ENCODE measurements at regions not wholly inside any gene's neighbourhood (a gene's known extent, or its start where the extent isn't known, plus 50 kb on each side); places are given as distances from the start of the nearest gene placed in this dataset.
"Not testable (repeated sequence)": the region's sequence is repeated elsewhere in the genome, so short reads cannot be mapped to it uniquely, and the experiment has no call there.

DNA sequence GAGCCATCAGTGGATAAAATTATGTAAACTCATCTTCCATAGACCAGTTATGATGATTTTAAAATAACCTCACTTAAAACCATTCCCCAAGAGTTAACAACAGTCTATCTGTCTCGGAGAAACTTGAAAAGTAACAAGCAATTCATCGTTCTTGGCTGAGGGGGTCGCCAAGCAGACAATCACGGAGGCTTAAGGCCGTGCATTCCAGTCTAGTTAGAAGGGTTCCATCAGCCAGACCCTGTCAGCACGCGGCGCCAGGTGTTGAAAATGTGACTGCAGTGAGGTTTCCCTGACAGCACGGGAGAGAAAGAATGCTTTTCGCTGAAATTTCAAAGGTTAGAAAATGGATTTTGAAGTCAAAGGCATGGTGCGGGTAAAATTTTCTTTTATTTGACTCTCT lies 1025.0 kb upstream of the CELF2 start:
- ATAC-seq (no peak), DNase-seq (ENCODE audit: low spot score) (no peak)

DNA sequence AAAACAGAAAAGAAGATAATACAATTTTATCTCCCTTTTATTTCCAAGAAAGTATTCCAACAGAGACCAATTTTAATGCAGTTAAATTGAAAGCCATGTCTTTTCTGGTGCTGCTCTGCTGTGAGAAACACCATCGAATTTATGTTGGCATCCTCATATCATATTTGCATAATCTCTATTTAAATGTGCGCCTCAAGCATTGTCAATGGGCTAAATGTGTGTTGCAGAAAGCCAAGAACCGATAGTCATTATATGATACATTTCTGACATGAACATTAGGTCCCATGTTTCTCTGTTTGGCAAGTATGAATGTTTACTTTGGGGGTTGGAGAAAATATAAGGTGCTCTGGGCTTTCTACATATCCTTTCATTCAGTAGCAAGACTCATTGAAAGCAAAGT lies 1023.5 kb upstream of the CELF2 start:
- DNase-seq (ENCODE audit: low spot score) (no peak), ATAC-seq (no peak)

DNA sequence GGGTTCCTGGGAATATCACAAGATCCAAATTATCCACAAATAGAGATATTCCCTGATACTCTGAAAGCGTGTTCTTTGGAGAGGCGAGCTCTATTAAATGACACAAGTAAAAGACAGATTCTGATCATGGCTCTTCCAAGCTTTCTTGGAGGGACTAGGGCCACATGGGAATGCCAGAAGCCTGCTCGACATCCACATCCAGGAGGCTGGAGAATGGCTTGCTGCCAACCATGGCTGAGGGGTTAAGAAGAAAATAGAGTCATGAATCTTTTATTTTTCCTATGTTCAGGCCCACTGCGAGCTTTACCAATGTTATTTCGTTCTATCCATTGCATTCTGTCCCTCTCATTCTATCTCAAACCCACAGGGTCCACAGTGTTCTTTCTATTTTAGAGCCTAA lies 1018.0 kb upstream of the CELF2 start:
- ATAC-seq (no peak), DNase-seq (ENCODE audit: low spot score) (no peak)

- ATAC-seq (no peak), DNase-seq (ENCODE audit: low spot score) (no peak)
These were observed 1009.7 kb upstream of the CELF2 start for GRCh38 chr10:10007957-10008356.

DNA sequence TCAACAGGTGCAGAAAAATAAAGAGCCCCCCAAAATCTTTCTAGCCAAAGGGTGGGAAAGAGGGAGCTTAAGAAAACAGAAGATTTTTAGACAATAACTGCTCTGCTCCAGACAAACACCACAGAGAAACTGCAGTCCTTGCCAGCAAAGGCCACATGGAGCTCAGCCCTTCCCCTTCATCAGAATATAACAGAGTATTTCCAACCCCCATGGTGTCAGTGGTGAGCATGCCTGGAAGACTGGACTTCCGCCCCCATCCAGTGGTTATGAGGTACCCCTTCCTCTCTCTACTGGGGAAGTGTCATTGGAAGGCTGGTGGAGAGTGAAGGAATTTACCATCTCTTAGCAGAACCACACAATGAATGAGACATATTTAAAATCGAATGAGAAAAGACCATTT lies 1007.3 kb upstream of the CELF2 start:
- no peak for DNase-seq (ENCODE audit: low spot score)
- no peak for ATAC-seq

GRCh38 chr10:10014846-10015245 lies 1002.8 kb upstream of the CELF2 start:
- ATAC-seq (no peak), DNase-seq (ENCODE audit: low spot score) (no peak)

GRCh38 chr10:10017716-10018115 lies 1000.0 kb upstream of the CELF2 start:
- ATAC-seq = no peak
- no peak for DNase-seq (ENCODE audit: low spot score)

DNA sequence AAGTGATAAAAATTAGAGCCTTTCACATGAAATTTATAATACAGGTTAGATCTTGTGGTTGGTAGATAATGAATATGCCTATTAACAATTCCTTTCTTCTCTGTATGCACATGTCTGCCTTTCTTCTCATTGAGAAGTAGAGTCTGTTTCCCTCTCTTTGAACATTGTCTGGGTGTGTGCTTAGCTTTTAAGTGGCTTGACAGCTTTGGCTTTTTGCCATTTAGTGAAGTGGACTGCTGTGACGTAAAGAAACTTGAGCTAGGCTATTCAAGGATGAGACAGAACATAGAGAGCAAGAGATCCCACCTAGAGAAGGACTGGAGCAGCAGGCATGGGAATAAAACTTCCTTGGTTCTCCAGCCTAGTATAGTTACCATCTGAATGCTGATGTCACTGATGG lies 996.7 kb upstream of the CELF2 start:
- no peak for DNase-seq (ENCODE audit: low spot score)
- ATAC-seq = no peak

GRCh38 chr10:10032991-10033390 lies 984.7 kb upstream of the CELF2 start:
- no peak for ATAC-seq
- no peak for DNase-seq (ENCODE audit: low spot score)

DNA sequence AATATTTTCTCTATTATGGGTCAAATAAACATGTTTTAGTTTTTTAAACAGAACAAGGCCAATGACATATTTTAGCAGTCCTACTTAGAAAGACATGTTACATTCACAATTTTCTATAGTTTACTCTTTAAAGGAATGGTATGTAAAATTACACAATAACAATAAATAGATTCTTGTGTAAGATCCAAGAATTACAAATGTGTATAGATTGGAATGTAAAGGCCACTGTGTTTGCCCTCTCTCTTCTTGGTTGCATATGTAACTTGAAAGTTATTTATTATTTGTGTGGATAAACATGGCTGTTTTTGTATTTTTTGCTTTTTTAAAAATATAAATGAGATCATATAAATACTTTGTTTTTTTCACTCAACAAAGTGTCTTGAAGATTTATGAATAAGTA lies 979.3 kb upstream of the CELF2 start:
- ATAC-seq (no peak), DNase-seq (ENCODE audit: low spot score) (no peak)

DNA sequence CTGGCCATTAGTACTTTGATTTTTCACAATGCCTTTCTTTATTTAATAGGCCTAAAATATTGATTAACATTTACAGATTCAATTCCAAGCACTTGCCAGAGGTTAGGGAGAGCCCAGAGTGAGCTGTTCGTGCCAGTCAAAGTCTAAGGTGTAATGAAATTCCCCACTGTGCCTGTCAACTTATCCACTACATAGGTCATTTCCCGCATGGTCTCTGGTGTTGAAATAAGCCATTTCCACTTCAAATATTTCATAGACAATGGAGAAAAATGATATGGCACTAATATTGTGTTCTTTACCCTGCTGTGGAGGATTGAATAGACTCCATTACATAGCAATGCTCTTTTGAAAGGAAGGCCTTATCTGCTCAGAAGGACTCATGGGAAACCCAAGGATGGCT lies 978.1 kb upstream of the CELF2 start:
- DNase-seq (ENCODE audit: low spot score) = no peak
- no peak for ATAC-seq

DNA sequence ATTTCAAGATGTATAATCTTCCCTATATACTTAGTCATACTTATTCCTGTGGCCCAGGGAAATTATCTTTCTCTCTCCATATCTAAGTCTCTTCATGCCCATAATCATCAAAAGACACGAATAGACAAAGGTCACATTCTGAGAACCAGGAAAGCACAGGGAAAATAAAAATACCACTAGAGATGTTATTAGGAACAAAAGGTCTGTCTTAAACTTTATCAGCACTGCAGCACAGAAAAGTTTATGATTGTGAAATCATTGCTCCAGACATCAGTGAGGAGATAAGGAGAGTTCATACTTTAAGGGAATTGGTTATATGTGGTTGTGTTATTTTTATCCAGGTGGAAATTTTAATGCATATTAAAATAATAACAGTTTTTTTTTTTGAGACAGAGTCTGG lies 974.6 kb upstream of the CELF2 start:
- ATAC-seq (no peak), DNase-seq (ENCODE audit: low spot score) (no peak)

DNA sequence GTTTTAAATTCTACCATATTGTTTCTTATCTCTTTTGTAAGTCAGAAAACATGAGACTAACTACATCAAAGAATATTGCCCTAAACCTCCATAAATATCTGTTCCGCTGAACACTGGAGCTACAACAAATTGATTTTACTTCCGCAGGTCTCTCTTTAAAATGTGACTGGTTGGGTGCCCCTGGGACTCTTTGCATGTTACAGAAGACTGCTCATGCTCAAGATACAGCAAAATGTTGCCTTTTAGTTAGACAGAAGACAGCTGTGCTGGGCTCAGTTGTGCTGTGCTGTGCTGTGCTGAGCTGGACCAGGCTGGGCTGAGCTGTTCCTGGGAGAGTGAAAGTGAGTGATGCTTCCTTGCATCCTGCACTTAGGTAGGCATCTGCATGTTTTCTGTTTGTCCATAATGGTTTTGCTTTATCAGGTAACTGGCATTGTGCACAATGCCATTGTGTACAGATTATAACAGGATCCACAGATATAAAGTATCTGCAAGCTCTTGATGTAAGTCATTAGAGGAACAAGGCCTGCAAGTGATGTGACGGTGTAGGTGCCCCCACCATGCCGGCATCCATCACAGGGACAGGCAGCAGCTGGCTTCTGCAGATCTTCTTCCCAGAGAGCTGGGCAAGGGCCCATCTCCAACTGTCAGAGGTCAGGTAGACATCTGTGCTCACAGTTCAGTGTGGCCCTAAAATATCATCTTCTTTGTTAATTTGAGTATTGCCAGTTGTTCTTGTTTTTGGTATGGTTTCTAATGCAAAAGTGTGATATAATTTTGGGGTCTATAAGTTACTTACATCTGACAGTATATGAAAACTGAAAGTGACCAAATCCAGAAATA lies 972.5 kb upstream of the CELF2 start:
- DNase-seq (ENCODE audit: low spot score) = no peak
- ATAC-seq = no peak

DNA sequence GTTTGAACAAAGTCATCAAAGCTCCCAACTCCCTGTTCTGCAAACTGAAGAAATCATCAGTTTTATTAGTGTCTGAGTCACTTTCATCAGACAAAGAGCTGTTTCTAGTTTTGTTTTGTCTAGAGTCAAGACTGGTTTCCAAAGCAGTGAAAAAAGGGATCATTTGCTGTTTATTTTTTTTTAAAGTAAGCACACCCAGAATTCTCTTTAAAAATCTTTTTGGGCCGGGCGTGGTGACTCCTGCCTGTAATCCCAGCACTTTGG lies 972.0 kb upstream of the CELF2 start:
- DNase-seq (ENCODE audit: low spot score) = no peak

GRCh38 chr10:10047426-10047825 lies 970.2 kb upstream of the CELF2 start:
- ATAC-seq (no peak), DNase-seq (ENCODE audit: low spot score) (no peak)

More for the DNA sequence above, 972.0 kb upstream of the CELF2 start:
- no peak for ATAC-seq

DNA sequence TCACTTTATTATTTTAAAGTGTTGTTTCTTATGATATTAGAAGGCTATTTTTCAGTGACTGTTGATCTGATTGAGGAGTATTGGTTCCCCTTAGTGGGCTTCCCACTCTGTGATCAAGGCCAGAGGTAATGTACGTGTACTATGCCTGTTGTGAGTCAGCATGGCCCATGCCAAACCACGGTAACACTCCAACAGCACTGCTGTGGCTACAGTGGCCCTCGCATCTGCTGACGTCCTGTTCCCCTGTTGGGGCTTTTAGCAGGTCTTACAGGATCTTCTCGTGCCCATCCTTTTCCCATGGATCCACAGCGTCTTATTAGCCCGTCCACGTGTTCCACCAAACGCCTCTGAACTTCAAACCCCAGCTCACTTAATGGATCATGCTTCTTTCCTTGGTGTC lies 964.6 kb upstream of the CELF2 start:
- ATAC-seq (no peak), DNase-seq (ENCODE audit: low spot score) (no peak)

GRCh38 chr10:10054466-10054865 lies 963.2 kb upstream of the CELF2 start:
- DNase-seq (ENCODE audit: low spot score) = no peak
- no peak for ATAC-seq

DNA sequence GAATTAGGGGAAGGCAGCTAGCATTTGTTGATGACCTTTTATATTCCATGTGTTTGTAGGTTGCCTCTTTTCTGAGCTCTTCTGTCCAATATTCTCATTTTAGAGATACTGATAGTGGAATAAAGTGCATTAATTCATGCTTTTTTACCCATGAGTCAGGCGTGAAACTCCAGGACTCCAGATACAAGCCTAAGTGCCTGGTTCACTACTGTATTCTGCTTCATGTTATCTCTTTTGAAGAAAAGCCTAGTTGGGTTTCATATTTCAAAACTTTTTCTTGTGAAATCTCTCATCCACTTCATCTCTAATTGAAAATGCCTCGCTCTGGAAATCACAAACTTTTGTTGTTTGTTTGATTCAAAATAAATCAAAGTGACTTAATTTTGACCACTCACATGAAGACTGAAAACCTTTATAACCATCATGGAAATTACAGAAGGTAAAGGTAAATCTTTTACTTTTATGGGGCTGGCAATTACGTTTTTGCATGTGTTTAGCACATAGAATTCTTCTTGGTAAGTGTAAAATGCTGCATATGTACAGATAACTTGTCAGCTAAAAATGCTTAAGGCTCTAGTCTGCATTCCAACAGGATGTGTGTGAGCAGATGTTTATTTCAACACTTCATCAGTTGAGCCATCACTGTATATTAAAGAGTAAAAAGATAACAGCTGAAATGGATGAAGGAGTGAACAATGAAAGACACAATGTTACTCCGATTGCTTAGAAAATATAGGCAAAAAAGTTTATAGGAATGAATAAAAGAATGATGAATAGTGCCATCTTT lies 961.8 kb upstream of the CELF2 start:
- ATAC-seq (no peak), DNase-seq (ENCODE audit: low spot score) (no peak)

DNA sequence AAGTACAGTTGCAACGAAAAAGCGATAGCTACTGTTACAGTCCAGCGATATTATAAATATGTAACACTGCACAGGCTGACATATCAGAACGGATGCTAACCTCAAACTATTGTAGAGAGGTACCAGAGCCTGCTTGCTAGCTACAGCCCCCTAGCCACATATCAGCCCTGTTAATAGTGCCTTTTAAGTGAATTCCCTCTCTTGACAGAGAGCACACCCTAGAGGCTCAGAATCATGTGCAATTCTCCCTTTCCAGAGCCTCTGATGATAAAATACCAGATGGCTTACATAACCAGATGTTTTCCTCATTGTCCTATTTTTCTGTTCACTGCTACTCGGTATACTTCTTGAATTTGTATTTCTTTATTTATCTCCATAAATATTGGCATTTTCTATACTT lies 960.7 kb upstream of the CELF2 start:
- no peak for DNase-seq (ENCODE audit: low spot score)

GRCh38 chr10:10067644-10068043 lies 950.0 kb upstream of the CELF2 start:
- no peak for ATAC-seq
- DNase-seq (ENCODE audit: low spot score) = no peak

More for the DNA sequence above, 960.7 kb upstream of the CELF2 start:
- ATAC-seq = no peak

GRCh38 chr10:10074847-10075246 lies 942.8 kb upstream of the CELF2 start:
- not testable (repeated sequence) for DNase-seq (ENCODE audit: low spot score); ATAC-seq

DNA sequence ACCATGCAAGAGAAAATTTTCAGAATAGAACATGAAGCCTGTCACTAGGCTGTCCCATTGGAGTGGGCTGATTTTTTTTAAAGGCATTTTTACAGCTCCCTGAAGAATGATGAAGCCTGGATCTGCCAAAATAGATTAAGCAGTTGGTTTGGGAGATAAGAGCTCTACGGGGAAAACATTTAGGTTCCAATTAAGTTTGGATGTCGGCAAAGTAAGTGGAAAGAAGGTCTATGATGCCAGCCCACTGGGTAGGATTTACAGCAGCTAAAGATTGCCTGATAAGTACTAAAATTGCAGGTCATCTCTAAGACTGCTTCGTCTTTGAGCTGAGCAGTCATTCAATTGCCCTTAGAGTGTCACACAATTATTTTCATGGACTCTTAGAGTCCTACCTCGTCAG lies 939.2 kb upstream of the CELF2 start:
- no peak for ATAC-seq
- no peak for DNase-seq (ENCODE audit: low spot score)

DNA sequence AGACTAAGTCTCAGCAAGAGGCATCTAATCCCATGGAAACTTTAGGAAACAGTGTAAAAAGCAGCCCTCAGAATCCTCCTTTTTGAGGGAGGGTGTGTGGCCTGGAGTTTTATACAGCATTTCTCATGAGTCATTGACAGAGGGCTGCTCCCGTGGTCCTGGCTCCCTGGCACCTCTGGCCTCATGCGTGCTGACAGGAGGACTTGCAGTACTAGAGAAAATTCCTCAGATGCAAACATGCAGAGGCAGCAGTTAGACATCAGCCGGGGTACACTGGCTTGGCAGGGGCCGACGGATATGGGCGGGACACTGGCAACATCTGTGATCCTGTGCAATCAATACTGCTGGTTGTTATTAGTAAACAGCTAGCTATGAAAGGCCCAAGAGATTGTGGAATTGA lies 925.1 kb upstream of the CELF2 start:
- no peak for ATAC-seq
- DNase-seq (ENCODE audit: low spot score) = no peak

Measured in left lobe of liver (tissue), 2 donors.